ENCODE measurements at regions not wholly inside any gene's neighbourhood (a gene's known extent, or its start where the extent isn't known, plus 50 kb on each side); places are given as distances from the start of the nearest gene placed in this dataset.

GRCh38 chr5:10828241-10828640 is 67.2 kb upstream of the DAP start:
- no peak for DNase-seq (ENCODE audit: low spot score in 2 of 2, unreplicated experiment in 2 of 2)
- Mint-ChIP-seq H3K9me3 (no peaks in the 10 kb centered on the region), H3K4me3 (no peak overlapping the region), H3K27me3 (ENCODE audit: low read depth) (peaks cover 2% of the 10 kb centered on the region), H3K36me3 (no peaks in the 10 kb centered on the region), H3K27ac (no peak overlapping the region), H3K4me1 (peaks cover 10% of the 10 kb centered on the region)
- TF ChIP-seq CTCF (IDR thresholded peaks at IDR 0.05; ENCODE audit: unreplicated experiment): no peak

- peaks cover 7% of the 10 kb centered on the region for H3K4me1 Mint-ChIP-seq
- H3K27ac Mint-ChIP-seq: no peak overlapping the region
- peaks cover 6% of the 10 kb centered on the region for H3K27me3 Mint-ChIP-seq (ENCODE audit: low read depth)
- H3K4me3 Mint-ChIP-seq: no peak overlapping the region
- no peaks in the 10 kb centered on the region for H3K9me3 Mint-ChIP-seq
- no peak for DNase-seq (ENCODE audit: low spot score in 2 of 2, unreplicated experiment in 2 of 2)
- TF ChIP-seq CTCF (IDR thresholded peaks at IDR 0.05; ENCODE audit: unreplicated experiment): no peak
- no peaks in the 10 kb centered on the region for H3K36me3 Mint-ChIP-seq
Measured at GRCh38 chr5:10827571-10827970, 66.5 kb upstream of the DAP start.

GRCh38 chr5:10826971-10827370 is 65.9 kb upstream of the DAP start:
- Mint-ChIP-seq H3K4me1 (peaks cover 7% of the 10 kb centered on the region), H3K27me3 (ENCODE audit: low read depth) (peaks cover 11% of the 10 kb centered on the region), H3K36me3 (no peaks in the 10 kb centered on the region), H3K4me3 (no peak overlapping the region), H3K9me3 (no peaks in the 10 kb centered on the region), H3K27ac (no peak overlapping the region)
- DNase-seq (ENCODE audit: low spot score in 2 of 2, unreplicated experiment in 2 of 2): no peak
- no peak for TF ChIP-seq CTCF (IDR thresholded peaks at IDR 0.05; ENCODE audit: unreplicated experiment)

- Mint-ChIP-seq H3K27ac (no peak overlapping the region), H3K4me1 (no peaks in the 10 kb centered on the region), H3K4me3 (no peak overlapping the region), H3K27me3 (ENCODE audit: low read depth) (peaks cover 17% of the 10 kb centered on the region), H3K36me3 (no peaks in the 10 kb centered on the region), H3K9me3 (no peaks in the 10 kb centered on the region)
- TF ChIP-seq CTCF (IDR thresholded peaks at IDR 0.05; ENCODE audit: unreplicated experiment): no peak
- DNase-seq (ENCODE audit: low spot score in 2 of 2, unreplicated experiment in 2 of 2): no peak
Measured at GRCh38 chr5:10825897-10826644, 65.0 kb upstream of the DAP start.

- Mint-ChIP-seq H3K4me1 (no peaks in the 10 kb centered on the region), H3K9me3 (peaks cover 24% of the 10 kb centered on the region), H3K27me3 (ENCODE audit: low read depth) (peaks cover 27% of the 10 kb centered on the region), H3K27ac (no peak overlapping the region), H3K36me3 (no peaks in the 10 kb centered on the region), H3K4me3 (no peak overlapping the region)
- DNase-seq (ENCODE audit: low spot score in 2 of 2, unreplicated experiment in 2 of 2): no peak
- no peak for TF ChIP-seq CTCF (IDR thresholded peaks at IDR 0.05; ENCODE audit: unreplicated experiment)
Measured at GRCh38 chr5:10812218-10812617, 51.2 kb upstream of the DAP start.
